ENCODE measurements at regions not wholly inside any gene's neighbourhood (a gene's known extent, or its start where the extent isn't known, plus 50 kb on each side); places are given as distances from the start of the nearest gene placed in this dataset.

GRCh38 chr13:40391788-40392187 is 274.7 kb downstream of the FOXO1 start:
- H3K9me3 Mint-ChIP-seq: peaks cover 0 to 5% (median 2%) of the 10 kb centered on the region in 7 donors
- H3K4me3 Mint-ChIP-seq: no peak overlapping the region
- no peak overlapping the region for H3K27ac Mint-ChIP-seq
- no peaks in the 10 kb centered on the region for H3K79me2 ChIP-seq (ENCODE audit: insufficient read depth, low read length)
- H3K27ac ChIP-seq (ENCODE audit: low read depth in 1 of 2, low read length in 2 of 2): no peak overlapping the region
- DNase-seq: no peak
- H3K9me3 ChIP-seq (replicated peaks in 1 of 2; ENCODE audit: control insufficient read depth in 1 of 2, insufficient read depth in 1 of 2, low read length in 2 of 2): no peaks in the 10 kb centered on the region
- no peak overlapping the region for H2AFZ ChIP-seq (ENCODE audit: insufficient read depth, low read depth, low read length, poor library complexity, severe bottlenecking)
- H3K4me1 Mint-ChIP-seq: peaks cover 12% of the 10 kb centered on the region
- no peak overlapping the region for H3K9ac ChIP-seq (ENCODE audit: insufficient read depth, low read length, poor library complexity, severe bottlenecking)
- no peaks in the 10 kb centered on the region for H3K36me3 ChIP-seq (replicated peaks in 1 of 2; ENCODE audit: control insufficient read depth in 1 of 2, insufficient read depth in 2 of 2, low read length in 2 of 2)
- peaks cover 0 to 6% (median 3%) of the 10 kb centered on the region in 3 donors for H3K27me3 Mint-ChIP-seq (ENCODE audit: low read depth in 3 of 3)
- TF ChIP-seq CTCF (IDR thresholded peaks at IDR 0.05): no peak
- no peak overlapping the region for H3K4me2 ChIP-seq (replicated peaks; ENCODE audit: extremely low read depth, low read length, poor library complexity, severe bottlenecking)
- intact Hi-C loops (cut with micrococcal nuclease): no loop called here
- H3K27me3 ChIP-seq (ENCODE audit: control insufficient read depth in 2 of 2, insufficient read depth in 2 of 2, low read length in 2 of 2): no peaks in the 10 kb centered on the region
- 92% methylated on average over 2 of the region's 5 CpGs for WGBS (ENCODE audit: insufficient coverage)
- H4K20me1 ChIP-seq (ENCODE audit: insufficient read depth, low read length): no peaks in the 10 kb centered on the region
- H3K4me1 ChIP-seq (ENCODE audit: control insufficient read depth in 1 of 2, insufficient read depth in 2 of 2, low read length in 2 of 2): peaks cover 7 to 14% of the 10 kb centered on the region in 2 donors
- peaks cover 4 to 6% of the 10 kb centered on the region in 2 donors for H3K36me3 Mint-ChIP-seq
- H3K4me3 ChIP-seq (replicated peaks in 1 of 3; ENCODE audit: low read depth in 2 of 3, low read length in 3 of 3): no peak overlapping the region

- peaks cover 24% of the 10 kb centered on the region for H3K4me1 Mint-ChIP-seq
- peaks cover 0 to 2% (median 0%) of the 10 kb centered on the region in 7 donors for H3K9me3 Mint-ChIP-seq
- no peak overlapping the region for H3K4me3 Mint-ChIP-seq
- H3K27me3 Mint-ChIP-seq (ENCODE audit: low read depth in 3 of 3): peaks cover 0 to 3% (median 2%) of the 10 kb centered on the region in 3 donors
- Histone ChIP-seq H3K9ac (ENCODE audit: insufficient read depth, low read length, poor library complexity, severe bottlenecking) (no peak overlapping the region), H3K27me3 (ENCODE audit: control insufficient read depth in 2 of 2, insufficient read depth in 2 of 2, low read length in 2 of 2) (no peaks in the 10 kb centered on the region), H4K20me1 (ENCODE audit: insufficient read depth, low read length) (no peaks in the 10 kb centered on the region), H3K4me2 (replicated peaks; ENCODE audit: extremely low read depth, low read length, poor library complexity, severe bottlenecking) (no peak overlapping the region), H3K27ac (ENCODE audit: low read depth in 1 of 2, low read length in 2 of 2) (no peak overlapping the region), H3K79me2 (ENCODE audit: insufficient read depth, low read length) (no peaks in the 10 kb centered on the region), H2AFZ (ENCODE audit: insufficient read depth, low read depth, low read length, poor library complexity, severe bottlenecking) (no peak overlapping the region), H3K4me3 (replicated peaks in 1 of 3; ENCODE audit: low read depth in 2 of 3, low read length in 3 of 3) (no peak overlapping the region), H3K9me3 (replicated peaks in 1 of 2; ENCODE audit: control insufficient read depth in 1 of 2, insufficient read depth in 1 of 2, low read length in 2 of 2) (no peaks in the 10 kb centered on the region), H3K4me1 (ENCODE audit: control insufficient read depth in 1 of 2, insufficient read depth in 2 of 2, low read length in 2 of 2) (peaks cover 14 to 20% of the 10 kb centered on the region in 2 donors), H3K36me3 (replicated peaks in 1 of 2; ENCODE audit: control insufficient read depth in 1 of 2, insufficient read depth in 2 of 2, low read length in 2 of 2) (no peaks in the 10 kb centered on the region)
- H3K27ac Mint-ChIP-seq: no peak overlapping the region
- WGBS (ENCODE audit: insufficient coverage): 92% methylated on average over 3 of the region's 5 CpGs
- no peak for TF ChIP-seq CTCF (IDR thresholded peaks at IDR 0.05)
- peaks cover 4 to 8% of the 10 kb centered on the region in 2 donors for H3K36me3 Mint-ChIP-seq
- DNase-seq: no peak
- intact Hi-C loops (cut with micrococcal nuclease): no loop called here
These were observed 272.0 kb downstream of the FOXO1 start for GRCh38 chr13:40394304-40394985.
